Ovary (tissue), 7 donors: ENCODE measurements at regions not wholly inside any gene's neighbourhood (a gene's known extent, or its start where the extent isn't known, plus 50 kb on each side); places are given as distances from the start of the nearest gene placed in this dataset.

Source experiments
- DNase-seq, 5 donors: peaks; one replicate each; pipeline ENCODE4 v3.0.0-alpha.2; 2019 to 2020
- H3K27ac ChIP-seq, 2 donors: fragments of 200-600 bp; one replicate each; pipeline versions ENCODE4 v1.5.1 to v1.8.0; 2019 to 2022
- H3K27me3 ChIP-seq: fragments of 200-600 bp; one replicate; pipeline ENCODE4 v1.8.0; 2022
- H3K36me3 ChIP-seq: fragments of 200-600 bp; sonication (generic); one replicate; pipeline ENCODE4 v1.5.1; 2019
- H3K4me1 ChIP-seq: one replicate; pipeline ENCODE4 v1.8.1; 2013; ENCODE audit warnings: mild to moderate bottlenecking, moderate library complexity; ENCODE audit not compliant: insufficient read depth
- H3K4me3 ChIP-seq: fragments of 200-600 bp; sonication (generic); one replicate; pipeline ENCODE4 v1.5.1; 2017
- H3K9me3 ChIP-seq, 2 donors: fragments of 200-600 bp in 1 of 2; sonication (generic) in 1 of 2; one replicate each; pipeline versions ENCODE4 v1.5.1 to v1.8.1; 2013 to 2019; ENCODE audit warnings: mild to moderate bottlenecking in 1 of 2, moderate library complexity in 1 of 2
- EP300 ChIP-seq: sonication (generic); formaldehyde crosslinking; IDR thresholded peaks from one replicate; pipeline ENCODE4 v1.6.1; 2017; ENCODE audit warnings: antibody characterized with exemption
- POLR2A ChIP-seq: fragments of 450-650 bp; IDR thresholded peaks from one replicate; pipeline ENCODE4 v1.6.1; 2017; ENCODE audit warnings: antibody characterized with exemption, mild to moderate bottlenecking, moderate library complexity
- WGBS, 3 donors: extraction: QIAGEN DNeasy Blood & Tissue Kit in 1 of 3; methylation state at CpG; one replicate each; pipeline versions ENCODE4 v1.1.5 to v1.1.7; 2013 to 2017; 5-methylcytosine and 5-hydroxymethylcytosine counted together
- intact Hi-C, 4 donors: fragments of 100-400 bp; cut with DNase I; formaldehyde crosslinking; loops; one replicate each; pipeline versions ENCODE4 v1.11.0 to v1.15.1; 2022 to 2023
- TF ChIP-seq, protein P1 (sequence below), 3 donors: fragments of 450-650 bp in 2 of 3; fragments of 200-600 bp in 1 of 3; IDR thresholded peaks; one replicate each; pipeline versions ENCODE4 v1.5.1 to v1.8.0; 2016 to 2022; ENCODE audit warnings: antibody characterized with exemption in 3 of 3, mild to moderate bottlenecking in 1 of 3
- donor health status: DM: no; HTN: no; CAD: no; lungs with moderate emphysema.
- donor health status: DM: no; HTN: no; CAD: no.
- donor health status: Bipolar disorder and iron deficiency.
- donor health status: DM: no; HTN: no; CAD: no.
- donor health status: DM: yes; HTN: yes; CAD: no.

DNA sequence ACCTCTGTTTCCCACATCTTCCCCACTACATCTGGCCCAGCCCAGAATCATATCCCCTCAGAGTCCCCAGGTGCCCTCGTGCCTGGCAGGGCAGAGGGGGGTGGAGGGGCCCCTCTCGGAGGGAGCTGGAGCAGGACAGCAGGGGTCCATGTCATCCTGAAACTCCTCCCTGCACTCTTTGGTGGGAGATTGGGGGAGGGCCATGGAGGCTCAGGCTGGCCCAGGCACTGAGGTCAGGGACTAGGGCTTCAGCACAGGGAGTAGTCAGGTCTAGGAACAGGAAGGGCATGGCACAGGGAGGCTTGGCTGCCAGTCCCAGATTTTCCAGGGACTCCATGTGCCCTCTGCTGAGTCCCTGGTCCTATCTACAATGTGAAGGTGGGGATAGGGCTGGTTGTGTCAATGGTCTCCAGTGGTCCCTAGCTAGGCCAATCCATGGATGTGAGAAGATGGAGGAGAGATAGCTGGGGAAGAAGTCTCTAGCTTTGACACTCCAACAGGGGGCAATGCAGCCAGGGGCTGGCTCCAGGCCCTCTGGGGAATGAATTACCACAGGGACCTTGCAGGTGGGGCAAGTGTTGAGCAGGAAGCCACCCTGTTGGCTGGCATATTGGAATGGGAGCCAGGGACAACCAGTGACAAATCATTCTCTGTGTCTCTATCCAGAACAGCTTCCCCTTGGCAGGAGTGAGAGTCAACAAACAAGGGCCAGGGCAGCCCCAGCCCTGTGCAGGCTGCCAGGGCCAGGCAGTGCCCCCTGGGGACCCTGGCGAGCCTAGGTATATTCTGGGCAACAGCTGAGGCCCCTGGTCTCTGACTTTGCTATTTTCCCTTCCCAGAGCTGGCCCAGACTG, 154.4 kb downstream of the EFNB1 start:
- intact Hi-C loops, result no loop called here

DNA sequence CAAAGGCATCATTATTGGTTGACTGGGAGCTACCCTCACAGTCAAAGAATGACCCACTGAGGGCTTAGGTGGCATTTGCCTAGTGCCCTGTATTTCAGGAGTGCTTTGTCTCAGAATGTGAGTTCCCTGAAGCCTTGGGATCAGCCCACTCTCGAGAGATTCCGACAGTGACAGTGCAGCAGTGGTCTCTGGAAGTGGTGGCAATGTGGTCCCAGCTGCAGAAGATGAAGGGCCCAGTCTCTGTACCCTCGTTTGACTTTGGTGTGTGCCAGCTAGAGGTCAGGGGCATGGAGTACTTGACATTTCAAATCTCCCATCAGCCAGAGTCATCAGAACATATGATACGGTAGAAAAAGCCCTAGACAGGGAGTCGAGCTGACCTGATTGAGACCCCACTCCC, 153.7 kb downstream of the EFNB1 start:
- no peak for DNase-seq
- no peak overlapping the region for H3K27ac ChIP-seq
- H3K4me1 ChIP-seq, result peaks cover 2% of the 10 kb centered on the region
- TF ChIP-seq, protein P1, sequence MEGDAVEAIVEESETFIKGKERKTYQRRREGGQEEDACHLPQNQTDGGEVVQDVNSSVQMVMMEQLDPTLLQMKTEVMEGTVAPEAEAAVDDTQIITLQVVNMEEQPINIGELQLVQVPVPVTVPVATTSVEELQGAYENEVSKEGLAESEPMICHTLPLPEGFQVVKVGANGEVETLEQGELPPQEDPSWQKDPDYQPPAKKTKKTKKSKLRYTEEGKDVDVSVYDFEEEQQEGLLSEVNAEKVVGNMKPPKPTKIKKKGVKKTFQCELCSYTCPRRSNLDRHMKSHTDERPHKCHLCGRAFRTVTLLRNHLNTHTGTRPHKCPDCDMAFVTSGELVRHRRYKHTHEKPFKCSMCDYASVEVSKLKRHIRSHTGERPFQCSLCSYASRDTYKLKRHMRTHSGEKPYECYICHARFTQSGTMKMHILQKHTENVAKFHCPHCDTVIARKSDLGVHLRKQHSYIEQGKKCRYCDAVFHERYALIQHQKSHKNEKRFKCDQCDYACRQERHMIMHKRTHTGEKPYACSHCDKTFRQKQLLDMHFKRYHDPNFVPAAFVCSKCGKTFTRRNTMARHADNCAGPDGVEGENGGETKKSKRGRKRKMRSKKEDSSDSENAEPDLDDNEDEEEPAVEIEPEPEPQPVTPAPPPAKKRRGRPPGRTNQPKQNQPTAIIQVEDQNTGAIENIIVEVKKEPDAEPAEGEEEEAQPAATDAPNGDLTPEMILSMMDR (IDR thresholded peaks at IDR 0.05), result no peak
- TF ChIP-seq EP300 (no peak), POLR2A (no peak)
- intact Hi-C loops, result no loop called here
- H3K4me3 ChIP-seq, result no peak overlapping the region
- H3K27me3 ChIP-seq, result no peaks in the 10 kb centered on the region
- no peaks in the 10 kb centered on the region for H3K36me3 ChIP-seq
- 68 to 73% (median 73%) methylated on average over 5 of the region's 5 CpGs for WGBS, 3 donors
- H3K9me3 ChIP-seq, result no peaks in the 10 kb centered on the region

More for the DNA sequence above, 154.4 kb downstream of the EFNB1 start:
- H3K9me3 ChIP-seq, result no peaks in the 10 kb centered on the region
- H3K27me3 ChIP-seq, result no peaks in the 10 kb centered on the region
- no peak overlapping the region for H3K27ac ChIP-seq
- no peaks in the 10 kb centered on the region for H3K36me3 ChIP-seq
- peaks cover 2% of the 10 kb centered on the region for H3K4me1 ChIP-seq
- TF ChIP-seq EP300 (no peak), POLR2A (no peak)
- TF ChIP-seq, protein P1 (IDR thresholded peaks at IDR 0.05), result no peak
- 67 to 76% (median 74%) methylated on average over 3 of the region's 3 CpGs for WGBS, 3 donors
- DNase-seq, result no peak
- H3K4me3 ChIP-seq, result no peak overlapping the region

DNA sequence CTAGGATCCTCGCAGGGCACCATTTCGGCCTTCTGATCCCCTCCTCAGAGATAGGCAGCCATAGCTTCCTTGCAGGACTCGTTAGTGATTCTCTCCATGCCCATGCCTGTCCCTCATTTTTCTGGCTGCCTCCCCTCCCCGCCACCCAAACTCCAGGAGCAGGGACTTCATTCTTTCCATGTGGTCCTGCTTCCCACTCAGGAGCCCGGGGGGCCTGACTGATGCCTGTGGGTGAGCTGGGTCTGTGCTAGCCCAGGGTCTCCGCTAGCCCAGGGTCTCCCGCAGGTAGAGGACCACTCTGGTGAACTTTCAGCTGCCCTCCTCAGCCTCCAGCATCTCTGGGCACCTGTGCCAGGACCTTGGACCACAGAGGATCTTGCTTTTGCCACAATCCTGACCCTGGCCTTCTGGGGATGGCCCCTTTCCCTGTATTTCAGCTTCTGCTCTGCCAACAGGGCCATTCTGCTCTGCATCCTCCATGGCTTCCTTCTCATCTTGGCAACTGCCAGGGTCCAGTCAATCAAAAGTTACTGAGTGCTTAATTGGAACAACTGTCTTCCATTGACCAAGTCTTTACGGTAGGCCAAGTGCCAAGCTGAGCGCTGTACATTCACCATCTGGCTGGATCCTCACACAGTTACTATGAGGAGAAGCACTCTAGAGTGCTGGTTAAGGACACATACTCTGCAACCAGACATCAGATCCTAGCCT, 152.2 kb downstream of the EFNB1 start:
- WGBS, 3 donors, result 79 to 88% (median 86%) methylated on average over 9 of the region's 9 CpGs
- intact Hi-C loops, result no loop called here
- TF ChIP-seq POLR2A, result no peak
- TF ChIP-seq, protein P1 (IDR thresholded peaks at IDR 0.05), result no peak
- no peak for TF ChIP-seq EP300

DNA sequence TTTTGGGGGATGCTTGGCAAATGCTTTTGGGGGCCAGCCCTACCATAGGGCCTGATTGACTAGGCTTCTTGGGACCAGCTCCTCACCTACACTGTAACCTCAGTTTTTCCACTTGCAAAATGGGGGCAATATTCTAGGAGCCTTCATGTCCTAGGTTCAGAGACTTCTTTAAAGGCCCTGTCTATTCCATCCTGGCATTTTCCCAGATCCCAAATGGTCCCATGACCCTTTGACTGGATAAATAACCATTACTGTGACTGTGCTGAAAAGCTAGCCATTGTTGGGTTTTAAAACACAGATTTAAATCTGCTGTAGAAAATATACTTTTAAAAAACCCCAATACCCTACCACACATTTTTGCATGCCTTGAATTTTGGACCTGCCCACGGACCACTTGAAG, 149.8 kb downstream of the EFNB1 start:
- no peak overlapping the region for H3K4me3 ChIP-seq
- no peaks in the 10 kb centered on the region for H3K36me3 ChIP-seq
- no peaks in the 10 kb centered on the region for H3K9me3 ChIP-seq
- intact Hi-C loops, result no loop called here
- TF ChIP-seq POLR2A (no peak), EP300 (no peak)
- TF ChIP-seq, protein P1 (IDR thresholded peaks at IDR 0.05), result no peak
- H3K27me3 ChIP-seq, result no peaks in the 10 kb centered on the region
- H3K27ac ChIP-seq, result no peak overlapping the region
- H3K4me1 ChIP-seq, result peaks cover 2% of the 10 kb centered on the region
- no peak for DNase-seq
- WGBS, 3 donors, result 10 to 24% (median 24%) methylated on average over 1 of the region's 1 CpG

More for the DNA sequence above, 152.2 kb downstream of the EFNB1 start:
- no peak overlapping the region for H3K27ac ChIP-seq
- DNase-seq, result no peak
- H3K4me1 ChIP-seq, result peaks cover 2% of the 10 kb centered on the region
- no peaks in the 10 kb centered on the region for H3K9me3 ChIP-seq
- no peaks in the 10 kb centered on the region for H3K27me3 ChIP-seq
- no peaks in the 10 kb centered on the region for H3K36me3 ChIP-seq
- H3K4me3 ChIP-seq, result no peak overlapping the region
